Activated T-helper 2 cell treated with anti-CD3 and anti-CD28 coated beads, Interferon-gamma antibody, Interleukin-2, Interleukin-4, amounts not matched to agents 10 μg/mL and 5 μg/mL and 100 μg/mL, durations not matched to agents 14 hours and 24 hours and 36 hours (primary cell): ENCODE measurements at regions not wholly inside any gene's neighbourhood (a gene's known extent, or its start where the extent isn't known, plus 50 kb on each side); places are given as distances from the start of the nearest gene placed in this dataset.

Experiments used
- DNase-seq: peaks from one replicate; pipeline ENCODE4 v3.0.0; 2021; ENCODE audit warnings: low spot score
- H3K27ac Mint-ChIP-seq: one replicate; pipeline ENCODE4 v1.8.0; 2021; ENCODE audit warnings: mixed read lengths
- H3K27me3 Mint-ChIP-seq: one replicate; pipeline ENCODE4 v1.8.0; 2021; ENCODE audit warnings: low read depth, mixed read lengths
- H3K36me3 Mint-ChIP-seq: one replicate; pipeline ENCODE4 v1.8.0; 2021; ENCODE audit warnings: low read depth, mixed read lengths
- H3K4me1 Mint-ChIP-seq: one replicate; pipeline ENCODE4 v1.8.0; 2021; ENCODE audit warnings: low read depth, mixed read lengths
- H3K4me3 Mint-ChIP-seq: one replicate; pipeline ENCODE4 v1.8.0; 2021; ENCODE audit warnings: low read depth, mild to moderate bottlenecking, moderate library complexity, mixed read lengths
- H3K9me3 Mint-ChIP-seq: one replicate; pipeline ENCODE4 v1.8.0; 2021; ENCODE audit warnings: mixed read lengths
- intact Hi-C: fragments of 100-400 bp; cut with micrococcal nuclease; formaldehyde crosslinking; loops from one replicate; pipeline ENCODE4 v1.15.1; 2023

DNA sequence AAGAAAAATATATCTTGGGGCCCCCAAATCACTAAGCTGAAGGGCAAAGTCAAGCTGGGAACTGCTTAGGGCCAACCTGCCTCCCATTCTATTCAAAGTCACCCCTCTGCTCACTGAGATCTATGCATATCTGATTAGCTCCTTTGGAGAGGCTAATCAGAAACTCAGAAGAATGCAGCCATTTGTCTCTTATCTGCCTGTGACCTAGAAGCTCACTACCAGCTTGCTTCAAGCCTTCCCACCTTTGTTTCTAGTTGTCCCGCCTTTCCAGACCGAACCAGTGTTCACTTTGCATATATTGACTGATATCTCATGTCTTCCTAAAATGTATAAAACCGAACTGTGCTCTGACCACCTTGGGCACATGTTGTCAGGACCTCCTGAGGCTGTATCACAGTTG lies 479.4 kb downstream of the METTL4 start:
- no peaks in the 10 kb centered on the region for H3K27me3 Mint-ChIP-seq
- no peaks in the 10 kb centered on the region for H3K36me3 Mint-ChIP-seq
- intact Hi-C loops = no loop called here

GRCh38 chr18:2096551-2096950 lies 474.8 kb downstream of the METTL4 start:
- intact Hi-C loops = no loop called here
- Mint-ChIP-seq H3K4me1 (no peaks in the 10 kb centered on the region), H3K9me3 (no peaks in the 10 kb centered on the region), H3K4me3 (no peak overlapping the region), H3K27me3 (peaks cover 4% of the 10 kb centered on the region), H3K36me3 (no peaks in the 10 kb centered on the region), H3K27ac (no peak overlapping the region)
- no peak for DNase-seq

More for the DNA sequence above, 479.4 kb downstream of the METTL4 start:
- H3K27ac Mint-ChIP-seq = no peak overlapping the region
- H3K4me1 Mint-ChIP-seq = peaks cover 3% of the 10 kb centered on the region
- DNase-seq = no peak
- H3K9me3 Mint-ChIP-seq = no peaks in the 10 kb centered on the region
- H3K4me3 Mint-ChIP-seq = no peak overlapping the region

GRCh38 chr18:2100694-2101213 lies 470.6 kb downstream of the METTL4 start:
- no peak overlapping the region for H3K27ac Mint-ChIP-seq
- no peak for DNase-seq
- H3K4me3 Mint-ChIP-seq = no peak overlapping the region
- peaks cover 6% of the 10 kb centered on the region for H3K27me3 Mint-ChIP-seq
- intact Hi-C loops = loop anchor here (10.0 kb wide), 1 partner anchor 124 kb away; no protein-coding TSS in a partner anchor
- no peaks in the 10 kb centered on the region for H3K4me1 Mint-ChIP-seq
- no peaks in the 10 kb centered on the region for H3K36me3 Mint-ChIP-seq
- no peaks in the 10 kb centered on the region for H3K9me3 Mint-ChIP-seq

- DNase-seq = no peak
- Mint-ChIP-seq H3K27ac (no peak overlapping the region), H3K36me3 (no peaks in the 10 kb centered on the region), H3K27me3 (peaks cover 6% of the 10 kb centered on the region), H3K4me3 (no peak overlapping the region), H3K9me3 (no peaks in the 10 kb centered on the region), H3K4me1 (no peaks in the 10 kb centered on the region)
- intact Hi-C loops = loop anchor here (10.0 kb wide), 1 partner anchor 123 kb away; no protein-coding TSS in a partner anchor
These were observed 469.3 kb downstream of the METTL4 start for GRCh38 chr18:2102022-2102421.

DNA sequence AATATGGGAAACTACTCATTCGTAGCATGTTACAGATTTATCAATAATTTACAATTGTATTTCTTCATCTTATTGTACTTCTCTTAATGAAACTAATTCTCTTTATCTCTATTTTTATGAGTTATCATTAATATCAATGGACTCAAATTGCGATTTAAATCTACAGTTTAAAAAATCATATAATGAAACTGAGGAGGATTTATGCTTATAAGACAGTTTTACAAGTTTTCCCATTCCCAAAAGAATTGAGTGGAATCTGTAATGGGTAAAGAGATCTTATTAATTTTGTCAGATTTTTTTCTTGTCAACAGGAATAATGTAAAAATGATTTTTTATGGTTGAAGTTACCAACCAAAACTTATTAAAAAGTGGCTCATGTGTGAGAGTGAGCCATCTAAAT lies 468.0 kb downstream of the METTL4 start:
- H3K4me3 Mint-ChIP-seq = no peak overlapping the region
- H3K27ac Mint-ChIP-seq = no peak overlapping the region
- intact Hi-C loops = loop anchor here (10.0 kb wide), 1 partner anchor 122 kb away; no protein-coding TSS in a partner anchor
- no peak for DNase-seq
- no peaks in the 10 kb centered on the region for H3K9me3 Mint-ChIP-seq
- H3K36me3 Mint-ChIP-seq = no peaks in the 10 kb centered on the region
- H3K27me3 Mint-ChIP-seq = peaks cover 2% of the 10 kb centered on the region
- H3K4me1 Mint-ChIP-seq = no peaks in the 10 kb centered on the region

- no peak overlapping the region for H3K27ac Mint-ChIP-seq
- H3K4me3 Mint-ChIP-seq = no peak overlapping the region
- intact Hi-C loops = loop anchor here (2.0 to 10.0 kb wide), 2 partner anchors 120 to 440 kb away; no protein-coding TSS in a partner anchor
These were observed 466.5 kb downstream of the METTL4 start for GRCh38 chr18:2104620-2105462.

GRCh38 chr18:2108591-2108990 lies 462.7 kb downstream of the METTL4 start:
- no peak for DNase-seq
- H3K27ac Mint-ChIP-seq = no peak overlapping the region
- no peaks in the 10 kb centered on the region for H3K36me3 Mint-ChIP-seq
- intact Hi-C loops = loop anchor here (10.0 kb wide), 1 partner anchor 116 kb away; no protein-coding TSS in a partner anchor
- H3K27me3 Mint-ChIP-seq = peaks cover 4% of the 10 kb centered on the region
- H3K4me1 Mint-ChIP-seq = no peaks in the 10 kb centered on the region
- H3K4me3 Mint-ChIP-seq = no peak overlapping the region
- no peaks in the 10 kb centered on the region for H3K9me3 Mint-ChIP-seq

More at GRCh38 chr18:2104620-2105462, 466.5 kb downstream of the METTL4 start:
- Mint-ChIP-seq H3K4me1 (no peaks in the 10 kb centered on the region), H3K27me3 (peaks cover 4% of the 10 kb centered on the region), H3K36me3 (no peaks in the 10 kb centered on the region), H3K9me3 (no peaks in the 10 kb centered on the region)
- peak; percentile 16 for DNase-seq

- intact Hi-C loops = no loop called here
- no peak for DNase-seq
- Mint-ChIP-seq H3K9me3 (no peaks in the 10 kb centered on the region), H3K27ac (no peak overlapping the region), H3K4me3 (no peak overlapping the region), H3K4me1 (no peaks in the 10 kb centered on the region), H3K36me3 (no peaks in the 10 kb centered on the region), H3K27me3 (peaks cover 5% of the 10 kb centered on the region)
These were observed 459.8 kb downstream of the METTL4 start for GRCh38 chr18:2111456-2111855.

- Mint-ChIP-seq H3K27ac (no peak overlapping the region), H3K4me1 (no peaks in the 10 kb centered on the region), H3K9me3 (no peaks in the 10 kb centered on the region), H3K36me3 (no peaks in the 10 kb centered on the region), H3K4me3 (no peak overlapping the region), H3K27me3 (peaks cover 5% of the 10 kb centered on the region)
- no peak for DNase-seq
- intact Hi-C loops = no loop called here
These were observed 458.8 kb downstream of the METTL4 start for GRCh38 chr18:2112435-2113045.

DNA sequence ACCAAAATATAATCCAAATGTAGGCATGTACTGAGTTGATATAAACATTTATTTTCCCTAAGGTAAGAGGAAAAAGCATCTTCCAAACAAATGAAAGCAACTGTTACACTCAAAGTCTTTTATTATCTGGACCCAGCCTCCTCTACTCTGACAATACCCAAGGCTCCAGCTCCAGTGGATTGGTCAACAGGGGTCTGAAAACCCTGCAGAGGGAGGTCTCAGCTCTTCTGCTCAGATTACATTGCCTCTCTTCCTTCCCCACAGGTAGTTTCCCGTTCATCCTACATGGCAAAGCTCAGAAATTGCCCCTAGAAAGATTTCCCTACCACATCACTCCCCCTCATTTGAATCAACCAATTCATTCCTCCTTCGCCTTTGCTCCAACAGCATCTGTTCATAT lies 457.0 kb downstream of the METTL4 start:
- H3K4me1 Mint-ChIP-seq = no peaks in the 10 kb centered on the region
- H3K9me3 Mint-ChIP-seq = no peaks in the 10 kb centered on the region
- intact Hi-C loops = no loop called here
- no peak overlapping the region for H3K27ac Mint-ChIP-seq
- no peak overlapping the region for H3K4me3 Mint-ChIP-seq
- peaks cover 7% of the 10 kb centered on the region for H3K27me3 Mint-ChIP-seq
- no peaks in the 10 kb centered on the region for H3K36me3 Mint-ChIP-seq
- no peak for DNase-seq

DNA sequence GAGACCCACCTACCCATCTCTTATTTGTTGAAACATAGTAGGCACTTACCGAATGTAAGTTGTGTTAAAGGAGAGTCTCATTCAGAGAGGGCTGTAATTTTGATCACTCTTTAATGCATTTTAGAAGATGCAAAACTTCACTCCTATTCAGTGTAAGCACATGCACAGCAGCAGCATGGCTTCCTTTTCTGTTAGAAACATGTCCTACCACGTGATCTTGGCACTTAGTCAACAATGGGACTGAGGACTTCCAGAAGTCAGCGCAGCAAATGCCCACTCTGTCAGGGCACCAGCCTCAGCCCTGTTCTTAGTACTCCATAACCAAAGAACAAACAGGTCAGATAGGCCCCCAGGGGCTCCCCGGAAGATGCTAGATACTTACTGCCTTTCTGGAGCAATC lies 456.5 kb downstream of the METTL4 start:
- no peak overlapping the region for H3K27ac Mint-ChIP-seq
- no peaks in the 10 kb centered on the region for H3K4me1 Mint-ChIP-seq
- intact Hi-C loops = no loop called here
- H3K9me3 Mint-ChIP-seq = no peaks in the 10 kb centered on the region
- no peak overlapping the region for H3K4me3 Mint-ChIP-seq
- H3K27me3 Mint-ChIP-seq = peaks cover 6% of the 10 kb centered on the region
- no peaks in the 10 kb centered on the region for H3K36me3 Mint-ChIP-seq
- no peak for DNase-seq

GRCh38 chr18:2121224-2121623 lies 450.1 kb downstream of the METTL4 start:
- Mint-ChIP-seq H3K27ac (no peak overlapping the region), H3K4me3 (no peak overlapping the region)

DNA sequence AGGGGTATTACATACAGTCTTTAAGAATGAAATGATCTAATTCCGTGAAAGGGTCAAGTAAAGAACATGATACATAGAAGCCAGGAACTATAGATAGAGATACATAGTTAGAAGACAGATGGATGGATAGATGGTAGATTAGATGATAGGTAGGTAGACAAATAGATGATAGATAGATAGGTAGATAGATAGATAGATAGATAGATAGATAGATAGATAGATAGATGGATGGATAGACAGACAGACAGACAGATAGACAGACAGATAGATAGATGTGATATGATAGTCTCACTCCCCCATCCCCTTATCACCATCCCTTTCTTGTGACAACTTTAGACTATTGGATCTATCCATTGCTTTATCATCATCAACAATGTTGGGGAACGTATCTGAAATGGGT lies 448.2 kb downstream of the METTL4 start:
- no peaks in the 10 kb centered on the region for H3K9me3 Mint-ChIP-seq
- H3K27ac Mint-ChIP-seq = no peak overlapping the region
- H3K4me3 Mint-ChIP-seq = no peak overlapping the region
- H3K27me3 Mint-ChIP-seq = peaks cover 4% of the 10 kb centered on the region
- intact Hi-C loops = no loop called here
- DNase-seq = no peak
- no peaks in the 10 kb centered on the region for H3K4me1 Mint-ChIP-seq
- no peaks in the 10 kb centered on the region for H3K36me3 Mint-ChIP-seq

More at GRCh38 chr18:2121224-2121623, 450.1 kb downstream of the METTL4 start:
- H3K36me3 Mint-ChIP-seq = no peaks in the 10 kb centered on the region
- DNase-seq = no peak
- H3K9me3 Mint-ChIP-seq = no peaks in the 10 kb centered on the region
- intact Hi-C loops = no loop called here
- no peaks in the 10 kb centered on the region for H3K4me1 Mint-ChIP-seq
- peaks cover 4% of the 10 kb centered on the region for H3K27me3 Mint-ChIP-seq
